ENCODE measurements at regions not wholly inside any gene's neighbourhood (a gene's known extent, or its start where the extent isn't known, plus 50 kb on each side); places are given as distances from the start of the nearest gene placed in this dataset.

DNA sequence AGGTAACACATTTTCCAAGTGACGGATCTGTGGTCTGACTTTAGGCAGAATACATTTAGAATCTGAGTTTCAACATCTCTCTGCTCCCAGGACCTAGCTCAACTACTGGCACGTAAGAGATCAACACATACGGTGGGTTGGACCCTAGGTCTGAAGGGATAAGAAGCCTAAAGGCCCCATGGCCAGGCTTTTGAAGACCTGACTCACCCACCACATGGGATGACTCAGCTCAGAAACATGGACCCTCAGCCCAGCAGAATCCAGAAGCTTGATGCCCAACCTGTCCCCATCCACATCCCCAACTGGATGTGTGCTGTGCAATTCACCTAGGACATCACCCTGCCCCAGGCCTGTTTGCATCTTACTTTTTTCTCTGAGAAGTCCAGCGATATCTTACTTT is 770.2 kb downstream of the BCL11B start:
- peaks cover 94% of the 10 kb centered on the region for H3K9me3 ChIP-seq (ENCODE audit: low read length)
- TF ChIP-seq ZFX (CRISPR knock-in tag; IDR thresholded peaks at IDR 0.05; ENCODE audit: low read depth) = no peak
- TF ChIP-seq NCOA5 (CRISPR knock-in tag; IDR thresholded peaks at IDR 0.05) = no peak
- no peaks in the 10 kb centered on the region for H3K27me3 ChIP-seq (ENCODE audit: control insufficient read depth in 1 of 2, insufficient read depth in 2 of 2, low read length in 2 of 2)
- no peak overlapping the region for H3K4me2 ChIP-seq (ENCODE audit: low read depth, low read length)
- H3K4me1 ChIP-seq (ENCODE audit: insufficient read depth, low read length) = no peaks in the 10 kb centered on the region
- FAIRE-seq (no peak), ATAC-seq (no peak), DNase-seq (ENCODE audit: low spot score) (no peak)
- H3K36me3 ChIP-seq (replicated peaks in 1 of 2; ENCODE audit: control insufficient read depth in 1 of 2, insufficient read depth in 2 of 2, low read length in 2 of 2) = no peaks in the 10 kb centered on the region
- intact Hi-C loops (cut with micrococcal nuclease; ENCODE audit: unreplicated experiment) = no loop called here
- in situ Hi-C loops (cut with HindIII; ENCODE audit: extremely low pct_ligation_motif_present, low pct_unique_long_range_greater_than_20kb) = no loop called here
- no peaks in the 10 kb centered on the region for H4K20me1 ChIP-seq (ENCODE audit: insufficient read depth, low read length)
- ChIA-PET CTCF (ENCODE audit: low intra/inter-chr PET ratio, low total read pairs) (no interaction called here), POLR2A (no interaction called here)
- no TSS peak for BruUV-seq (replicated peaks)
- 1% methylated on average over 4 of the region's 4 CpGs for WGBS (ENCODE audit: low lambda C conversion rate)
- no peak overlapping the region for H3K27ac ChIP-seq (ENCODE audit: extremely low read length, insufficient read depth, low read length)
- no peak overlapping the region for H2AFZ ChIP-seq (ENCODE audit: low read length)
- no peaks in the 10 kb centered on the region for H3K79me2 ChIP-seq (ENCODE audit: insufficient read depth, low read length)
- H3K4me3 ChIP-seq (replicated peaks in 1 of 3; ENCODE audit: insufficient read depth in 1 of 3, low read depth in 2 of 3, low read length in 3 of 3) = no peak overlapping the region
- no peak overlapping the region for H3K9ac ChIP-seq (ENCODE audit: insufficient read depth, low read depth, low read length)

DNA sequence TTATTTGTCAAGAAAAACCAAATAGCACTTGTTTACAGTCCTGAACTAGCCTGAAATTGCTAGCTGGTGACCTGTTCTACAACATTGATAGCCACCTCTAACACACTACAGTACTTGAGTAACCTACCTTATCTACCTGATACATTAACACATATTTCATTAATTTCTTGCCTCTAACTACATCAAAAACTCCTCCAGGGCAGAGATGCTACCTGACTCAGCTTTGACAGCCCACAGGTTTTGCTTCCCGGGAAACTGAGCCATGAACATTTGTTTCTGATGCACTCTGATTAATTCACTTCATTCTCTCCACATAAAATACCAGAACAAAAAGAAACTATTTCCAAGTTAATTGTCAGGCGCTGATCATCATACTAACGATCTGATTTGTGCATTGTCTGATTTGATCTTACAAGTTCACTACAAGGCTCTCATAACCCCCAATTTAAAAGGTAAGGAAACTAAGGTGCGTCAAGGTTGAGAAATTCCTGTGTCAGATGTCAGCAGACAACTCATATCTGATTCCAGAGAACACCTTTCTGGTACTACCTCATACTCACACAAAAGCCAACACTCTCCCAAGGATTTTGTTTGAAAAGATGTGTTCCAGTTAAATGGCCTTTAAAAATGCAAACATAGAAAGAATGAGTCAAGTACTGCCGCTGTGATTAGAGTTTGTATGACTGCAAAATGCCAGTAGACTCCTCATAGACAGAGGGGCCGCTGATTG is 768.7 kb downstream of the BCL11B start:
- H3K79me2 ChIP-seq (ENCODE audit: insufficient read depth, low read length) = no peaks in the 10 kb centered on the region
- ATAC-seq (no peak), FAIRE-seq (no peak), DNase-seq (ENCODE audit: low spot score) (no peak)
- H2AFZ ChIP-seq (ENCODE audit: low read length) = no peak overlapping the region
- CTCF ChIA-PET (ENCODE audit: low intra/inter-chr PET ratio, low total read pairs) = no interaction called here
- no peaks in the 10 kb centered on the region for H3K27me3 ChIP-seq (ENCODE audit: control insufficient read depth in 1 of 2, insufficient read depth in 2 of 2, low read length in 2 of 2)
- no TSS peak for BruUV-seq (replicated peaks)
- WGBS (ENCODE audit: low lambda C conversion rate) = 16% methylated on average over 6 of the region's 6 CpGs
- peaks cover 94% of the 10 kb centered on the region for H3K9me3 ChIP-seq (ENCODE audit: low read length)
- H3K27ac ChIP-seq (ENCODE audit: extremely low read length, insufficient read depth, low read length) = no peak overlapping the region
- H3K9ac ChIP-seq (ENCODE audit: insufficient read depth, low read depth, low read length) = no peak overlapping the region
- POLR2A ChIA-PET = no interaction called here
- intact Hi-C loops (cut with micrococcal nuclease; ENCODE audit: unreplicated experiment) = no loop called here
- no peaks in the 10 kb centered on the region for H3K4me1 ChIP-seq (ENCODE audit: insufficient read depth, low read length)
- H3K36me3 ChIP-seq (replicated peaks in 1 of 2; ENCODE audit: control insufficient read depth in 1 of 2, insufficient read depth in 2 of 2, low read length in 2 of 2) = no peaks in the 10 kb centered on the region
- in situ Hi-C loops (cut with HindIII; ENCODE audit: extremely low pct_ligation_motif_present, low pct_unique_long_range_greater_than_20kb) = no loop called here
- H3K4me3 ChIP-seq (replicated peaks in 1 of 3; ENCODE audit: insufficient read depth in 1 of 3, low read depth in 2 of 3, low read length in 3 of 3) = no peak overlapping the region
- no peaks in the 10 kb centered on the region for H4K20me1 ChIP-seq (ENCODE audit: insufficient read depth, low read length)
- no peak overlapping the region for H3K4me2 ChIP-seq (ENCODE audit: low read depth, low read length)
- TF ChIP-seq, protein P1, sequence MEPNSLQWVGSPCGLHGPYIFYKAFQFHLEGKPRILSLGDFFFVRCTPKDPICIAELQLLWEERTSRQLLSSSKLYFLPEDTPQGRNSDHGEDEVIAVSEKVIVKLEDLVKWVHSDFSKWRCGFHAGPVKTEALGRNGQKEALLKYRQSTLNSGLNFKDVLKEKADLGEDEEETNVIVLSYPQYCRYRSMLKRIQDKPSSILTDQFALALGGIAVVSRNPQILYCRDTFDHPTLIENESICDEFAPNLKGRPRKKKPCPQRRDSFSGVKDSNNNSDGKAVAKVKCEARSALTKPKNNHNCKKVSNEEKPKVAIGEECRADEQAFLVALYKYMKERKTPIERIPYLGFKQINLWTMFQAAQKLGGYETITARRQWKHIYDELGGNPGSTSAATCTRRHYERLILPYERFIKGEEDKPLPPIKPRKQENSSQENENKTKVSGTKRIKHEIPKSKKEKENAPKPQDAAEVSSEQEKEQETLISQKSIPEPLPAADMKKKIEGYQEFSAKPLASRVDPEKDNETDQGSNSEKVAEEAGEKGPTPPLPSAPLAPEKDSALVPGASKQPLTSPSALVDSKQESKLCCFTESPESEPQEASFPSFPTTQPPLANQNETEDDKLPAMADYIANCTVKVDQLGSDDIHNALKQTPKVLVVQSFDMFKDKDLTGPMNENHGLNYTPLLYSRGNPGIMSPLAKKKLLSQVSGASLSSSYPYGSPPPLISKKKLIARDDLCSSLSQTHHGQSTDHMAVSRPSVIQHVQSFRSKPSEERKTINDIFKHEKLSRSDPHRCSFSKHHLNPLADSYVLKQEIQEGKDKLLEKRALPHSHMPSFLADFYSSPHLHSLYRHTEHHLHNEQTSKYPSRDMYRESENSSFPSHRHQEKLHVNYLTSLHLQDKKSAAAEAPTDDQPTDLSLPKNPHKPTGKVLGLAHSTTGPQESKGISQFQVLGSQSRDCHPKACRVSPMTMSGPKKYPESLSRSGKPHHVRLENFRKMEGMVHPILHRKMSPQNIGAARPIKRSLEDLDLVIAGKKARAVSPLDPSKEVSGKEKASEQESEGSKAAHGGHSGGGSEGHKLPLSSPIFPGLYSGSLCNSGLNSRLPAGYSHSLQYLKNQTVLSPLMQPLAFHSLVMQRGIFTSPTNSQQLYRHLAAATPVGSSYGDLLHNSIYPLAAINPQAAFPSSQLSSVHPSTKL (CRISPR knock-in tag; IDR thresholded peaks at IDR 0.05) = no peak
- TF ChIP-seq CHD2 (IDR thresholded peaks at IDR 0.05; ENCODE audit: low read depth, low read length) (no peak), BHLHE40 (IDR thresholded peaks at IDR 0.05; ENCODE audit: low read length) (no peak), ZNF160 (CRISPR knock-in tag; IDR thresholded peaks at IDR 0.05) (no peak), ARID4A (CRISPR knock-in tag; IDR thresholded peaks at IDR 0.05; ENCODE audit: borderline replicate concordance) (no peak), ZNF546 (CRISPR knock-in tag; conservative IDR thresholded peaks at IDR 0.05) (no peak)
- TF ChIP-seq, protein P2, sequence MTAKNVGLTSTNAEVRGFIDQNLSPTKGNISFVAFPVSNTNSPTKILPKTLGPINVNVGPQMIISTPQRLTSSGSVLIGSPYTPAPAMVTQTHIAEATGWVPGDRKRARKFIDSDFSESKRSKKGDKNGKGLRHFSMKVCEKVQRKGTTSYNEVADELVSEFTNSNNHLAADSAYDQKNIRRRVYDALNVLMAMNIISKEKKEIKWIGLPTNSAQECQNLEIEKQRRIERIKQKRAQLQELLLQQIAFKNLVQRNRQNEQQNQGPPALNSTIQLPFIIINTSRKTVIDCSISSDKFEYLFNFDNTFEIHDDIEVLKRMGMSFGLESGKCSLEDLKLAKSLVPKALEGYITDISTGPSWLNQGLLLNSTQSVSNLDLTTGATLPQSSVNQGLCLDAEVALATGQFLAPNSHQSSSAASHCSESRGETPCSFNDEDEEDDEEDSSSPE (CRISPR knock-in tag; IDR thresholded peaks at IDR 0.05) = no peak

All from HepG2 (cell line).